ENCODE measurements at regions not wholly inside any gene's neighbourhood (a gene's known extent, or its start where the extent isn't known, plus 50 kb on each side); places are given as distances from the start of the nearest gene placed in this dataset.

DNA sequence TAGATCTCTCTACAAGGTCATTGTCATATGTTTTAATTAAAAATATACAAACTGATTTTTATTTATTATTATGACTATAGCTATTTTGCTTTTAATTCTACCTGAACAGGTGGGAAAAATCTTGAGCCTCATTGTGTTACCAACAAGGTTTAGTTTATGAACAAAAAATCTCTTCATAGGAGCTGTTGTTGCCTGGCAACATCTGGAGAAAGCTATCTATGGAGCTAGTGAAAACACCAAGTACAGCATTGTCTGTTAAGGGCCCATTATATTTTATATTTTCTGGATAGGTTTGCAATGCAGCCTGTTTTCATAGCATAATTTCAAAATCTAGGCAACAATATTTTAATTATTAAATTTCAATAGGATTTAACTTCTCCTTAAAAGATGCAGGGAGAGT is 383.0 kb upstream of the TMEFF2 start:
- H3K9ac ChIP-seq (ENCODE audit: low read length) = no peak overlapping the region
- no peaks in the 10 kb centered on the region for H4K20me1 ChIP-seq (ENCODE audit: insufficient read depth, low read length)
- H3K4me1 ChIP-seq (ENCODE audit: low read length) = no peaks in the 10 kb centered on the region
- H3K27me3 ChIP-seq (replicated peaks; ENCODE audit: insufficient read depth, low read length) = no peaks in the 10 kb centered on the region
- no peaks in the 10 kb centered on the region for H3K9me3 ChIP-seq (replicated peaks; ENCODE audit: insufficient read depth, low read length)
- no peaks in the 10 kb centered on the region for H3F3A ChIP-seq (ENCODE audit: insufficient read depth, low read length)
- TF ChIP-seq EZH2 (optimal IDR thresholded peaks at IDR 0.05; ENCODE audit: low read depth, low read length) (no peak), EZH2phosphoT487 (IDR thresholded peaks at IDR 0.05; ENCODE audit: low read length) (no peak), CTCF (IDR thresholded peaks at IDR 0.05; ENCODE audit: low read length) (no peak)
- no peak overlapping the region for H3K4me2 ChIP-seq (ENCODE audit: low read depth, low read length)
- no peak overlapping the region for H3K4me3 ChIP-seq (ENCODE audit: low read length)
- DNase-seq = no peak
- H3K27ac ChIP-seq (ENCODE audit: low read length) = no peak overlapping the region
- no peak overlapping the region for H2AFZ ChIP-seq (ENCODE audit: low read length)
- no peaks in the 10 kb centered on the region for H3K9me2 ChIP-seq (replicated peaks; ENCODE audit: insufficient read depth, low read length)
- H3K79me2 ChIP-seq (ENCODE audit: low read length) = no peaks in the 10 kb centered on the region
- no peaks in the 10 kb centered on the region for H3K36me3 ChIP-seq (replicated peaks; ENCODE audit: insufficient read depth, low read length)

DNA sequence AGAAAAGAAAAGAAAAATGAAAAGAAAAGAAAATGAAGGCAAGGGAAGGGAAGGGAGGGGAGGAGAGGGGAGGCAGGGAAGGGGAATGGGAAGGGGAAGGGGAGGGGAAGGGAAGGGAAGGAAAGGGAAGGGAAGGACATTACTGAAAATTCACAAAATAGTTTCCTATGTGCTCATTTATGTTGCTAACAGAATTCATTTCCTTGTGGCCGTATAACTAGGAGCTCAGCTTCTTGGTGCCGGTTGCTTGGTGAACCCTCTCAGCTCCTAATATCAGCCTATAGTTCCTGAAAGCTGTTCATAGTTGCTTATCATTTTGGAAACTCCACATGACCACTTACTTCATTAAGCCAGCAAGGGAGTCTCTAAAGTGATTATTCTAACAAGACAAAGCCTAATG is 379.8 kb upstream of the TMEFF2 start:
- no peaks in the 10 kb centered on the region for H3K9me2 ChIP-seq (replicated peaks; ENCODE audit: insufficient read depth, low read length)
- no peak overlapping the region for H3K4me2 ChIP-seq (ENCODE audit: low read depth, low read length)
- H3K79me2 ChIP-seq (ENCODE audit: low read length) = no peaks in the 10 kb centered on the region
- no peak overlapping the region for H3K9ac ChIP-seq (ENCODE audit: low read length)
- H3K27ac ChIP-seq (ENCODE audit: low read length) = no peak overlapping the region
- H3K36me3 ChIP-seq (replicated peaks; ENCODE audit: insufficient read depth, low read length) = no peaks in the 10 kb centered on the region
- no peaks in the 10 kb centered on the region for H3F3A ChIP-seq (ENCODE audit: insufficient read depth, low read length)
- H3K9me3 ChIP-seq (replicated peaks; ENCODE audit: insufficient read depth, low read length) = no peaks in the 10 kb centered on the region
- DNase-seq = no peak
- H4K20me1 ChIP-seq (ENCODE audit: insufficient read depth, low read length) = no peaks in the 10 kb centered on the region
- no peak overlapping the region for H3K4me3 ChIP-seq (ENCODE audit: low read length)
- H3K27me3 ChIP-seq (replicated peaks; ENCODE audit: insufficient read depth, low read length) = no peaks in the 10 kb centered on the region
- TF ChIP-seq EZH2 (optimal IDR thresholded peaks at IDR 0.05; ENCODE audit: low read depth, low read length) = no peak
- TF ChIP-seq EZH2phosphoT487 (IDR thresholded peaks at IDR 0.05; ENCODE audit: low read length) = no peak
- no peak for TF ChIP-seq CTCF (IDR thresholded peaks at IDR 0.05; ENCODE audit: low read length)
- no peak overlapping the region for H2AFZ ChIP-seq (ENCODE audit: low read length)
- H3K4me1 ChIP-seq (ENCODE audit: low read length) = no peaks in the 10 kb centered on the region

GRCh38 chr2:192571636-192572035 is 376.9 kb upstream of the TMEFF2 start:
- no peaks in the 10 kb centered on the region for H3K4me1 ChIP-seq (ENCODE audit: low read length)
- H3K36me3 ChIP-seq (replicated peaks; ENCODE audit: insufficient read depth, low read length) = no peaks in the 10 kb centered on the region
- no peaks in the 10 kb centered on the region for H3K79me2 ChIP-seq (ENCODE audit: low read length)
- no peak overlapping the region for H3K27ac ChIP-seq (ENCODE audit: low read length)
- no peak overlapping the region for H3K4me2 ChIP-seq (ENCODE audit: low read depth, low read length)
- no peaks in the 10 kb centered on the region for H3K27me3 ChIP-seq (replicated peaks; ENCODE audit: insufficient read depth, low read length)
- H3K9me3 ChIP-seq (replicated peaks; ENCODE audit: insufficient read depth, low read length) = no peaks in the 10 kb centered on the region
- H3K9me2 ChIP-seq (replicated peaks; ENCODE audit: insufficient read depth, low read length) = no peaks in the 10 kb centered on the region
- no peak overlapping the region for H3K4me3 ChIP-seq (ENCODE audit: low read length)
- no peak for DNase-seq
- no peak for TF ChIP-seq EZH2phosphoT487 (IDR thresholded peaks at IDR 0.05; ENCODE audit: low read length)
- TF ChIP-seq CTCF (IDR thresholded peaks at IDR 0.05; ENCODE audit: low read length) = no peak
- no peak for TF ChIP-seq EZH2 (optimal IDR thresholded peaks at IDR 0.05; ENCODE audit: low read depth, low read length)
- no peaks in the 10 kb centered on the region for H3F3A ChIP-seq (ENCODE audit: insufficient read depth, low read length)
- H3K9ac ChIP-seq (ENCODE audit: low read length) = no peak overlapping the region
- no peaks in the 10 kb centered on the region for H4K20me1 ChIP-seq (ENCODE audit: insufficient read depth, low read length)
- no peak overlapping the region for H2AFZ ChIP-seq (ENCODE audit: low read length)
